Mesenchymal stem cell (in vitro differentiated cells and primary cell): ENCODE measurements at regions not wholly inside any gene's neighbourhood (a gene's known extent, or its start where the extent isn't known, plus 50 kb on each side); places are given as distances from the start of the nearest gene placed in this dataset.

Source experiments
- DNase-seq: peaks from one replicate; pipeline ENCODE4 v3.0.0-alpha.2; 2013
- H2AFZ ChIP-seq: one replicate; pipeline ENCODE4 v1.6.1; 2013; ENCODE audit warnings: low read depth, mild to moderate bottlenecking, control low read depth, inconsistent platforms, low read length, moderate library complexity
- H2AK5ac ChIP-seq: 2 replicates; pipeline ENCODE4 v1.6.1; 2013; ENCODE audit warnings: low read length, moderate library complexity, mild to moderate bottlenecking, inconsistent platforms; ENCODE audit not compliant: severe bottlenecking
- H2BK120ac ChIP-seq: one replicate; pipeline ENCODE4 v1.6.1; 2013; ENCODE audit warnings: low read depth, mild to moderate bottlenecking, inconsistent platforms, low read length, moderate library complexity
- H2BK12ac ChIP-seq, 2 experiments: one replicate each; pipeline ENCODE4 v1.6.1; 2013; ENCODE audit warnings: inconsistent platforms in 2 of 2, low read length in 2 of 2, mild to moderate bottlenecking in 2 of 2, moderate library complexity in 2 of 2, control low read depth in 1 of 2
- H2BK15ac ChIP-seq: one replicate; pipeline ENCODE4 v1.6.1; 2013; ENCODE audit warnings: mild to moderate bottlenecking, low read depth, inconsistent platforms; ENCODE audit not compliant: poor library complexity, severe bottlenecking
- H2BK5ac ChIP-seq: 2 replicates; pipeline ENCODE4 v1.6.1; 2013; ENCODE audit warnings: low read depth, mild to moderate bottlenecking, low read length, control low read depth, inconsistent platforms; ENCODE audit not compliant: poor library complexity, severe bottlenecking
- H3K14ac ChIP-seq, 2 experiments: one replicate each; pipeline ENCODE4 v1.6.1; 2013; ENCODE audit warnings: inconsistent platforms in 2 of 2, low read length in 2 of 2, control low read depth in 1 of 2, mild to moderate bottlenecking in 1 of 2, moderate library complexity in 1 of 2
- H3K18ac ChIP-seq, 2 experiments: one replicate each; pipeline ENCODE4 v1.6.1; 2013; ENCODE audit warnings: inconsistent platforms in 2 of 2, low read length in 2 of 2, control low read depth in 1 of 2, low read depth in 1 of 2, mild to moderate bottlenecking in 1 of 2
- H3K23ac ChIP-seq, 2 experiments: one replicate each; pipeline ENCODE4 v1.6.1; 2013; ENCODE audit warnings: inconsistent platforms in 2 of 2, low read length in 2 of 2, mild to moderate bottlenecking in 2 of 2, moderate library complexity in 2 of 2, control low read depth in 1 of 2
- H3K27ac ChIP-seq: 2 replicates; pipeline ENCODE4 v1.5.1; 2013; ENCODE audit warnings: mild to moderate bottlenecking, moderate library complexity, low read length, control low read depth, inconsistent platforms; ENCODE audit not compliant: poor library complexity, severe bottlenecking
- H3K27me3 ChIP-seq, 2 experiments: 2 replicates each; pipeline versions ENCODE4 v1.6.1 to v1.7.0; 2013; ENCODE audit warnings: low read length in 2 of 2, mild to moderate bottlenecking in 2 of 2, moderate library complexity in 2 of 2, control low read depth in 1 of 2, inconsistent platforms in 1 of 2; ENCODE audit not compliant: control insufficient read depth in 1 of 2, insufficient read depth in 1 of 2
- H3K36me3 ChIP-seq, 2 experiments: 2 replicates each; pipeline versions ENCODE4 v1.6.1 to v1.7.0; 2013; ENCODE audit warnings: low read length in 2 of 2, control low read depth in 1 of 2, inconsistent platforms in 1 of 2, low read depth in 1 of 2, mild to moderate bottlenecking in 1 of 2; ENCODE audit not compliant: insufficient read depth in 2 of 2, control insufficient read depth in 1 of 2
- H3K4ac ChIP-seq, 2 experiments: one replicate each; pipeline ENCODE4 v1.6.1; 2013; ENCODE audit warnings: inconsistent platforms in 2 of 2, low read length in 2 of 2, mild to moderate bottlenecking in 2 of 2, moderate library complexity in 2 of 2, control low read depth in 1 of 2, low read depth in 1 of 2
- H3K4me1 ChIP-seq: 2 replicates; pipeline ENCODE4 v1.6.1; 2013; ENCODE audit warnings: low read depth, low read length, control low read depth; ENCODE audit not compliant: control insufficient read depth, insufficient read depth
- H3K4me2 ChIP-seq: 2 replicates; pipeline ENCODE4 v1.6.1; 2013; ENCODE audit warnings: low read length, mild to moderate bottlenecking, inconsistent platforms; ENCODE audit not compliant: poor library complexity, severe bottlenecking
- H3K4me3 ChIP-seq, 2 experiments: 2 replicates each; pipeline versions ENCODE4 v1.5.1 to v1.7.0; 2013; ENCODE audit warnings: low read length in 2 of 2, mild to moderate bottlenecking in 2 of 2, control low read depth in 1 of 2, low read depth in 1 of 2; ENCODE audit not compliant: insufficient read depth in 1 of 2
- H3K79me1 ChIP-seq: replicated peaks from 2 replicates; pipeline ENCODE4 v1.6.1; 2013; ENCODE audit warnings: mild to moderate bottlenecking, control low read depth, low read length, inconsistent platforms; ENCODE audit not compliant: poor library complexity, severe bottlenecking
- H3K9ac ChIP-seq: 2 replicates; pipeline ENCODE4 v1.7.0; 2013; ENCODE audit warnings: mild to moderate bottlenecking, low read length, moderate library complexity
- H3K9me3 ChIP-seq: 2 replicates; pipeline ENCODE4 v1.7.0; 2013; ENCODE audit warnings: mild to moderate bottlenecking, low read length; ENCODE audit not compliant: control insufficient read depth
- H4K8ac ChIP-seq: one replicate; pipeline ENCODE4 v1.6.1; 2013; ENCODE audit warnings: inconsistent platforms, mild to moderate bottlenecking, low read length, moderate library complexity
- H4K91ac ChIP-seq: one replicate; pipeline ENCODE4 v1.6.1; 2013; ENCODE audit warnings: mild to moderate bottlenecking, low read length, inconsistent platforms
- WGBS: methylation state at CpG from one replicate; pipeline ENCODE4 v1.1.7; 2013; ENCODE audit warnings: mixed read lengths; 5-methylcytosine and 5-hydroxymethylcytosine counted together

- Histone ChIP-seq H2AK5ac (no peak overlapping the region), H2BK12ac (no peak overlapping the region), H3K18ac (no peak overlapping the region), H2BK5ac (no peak overlapping the region), H3K4me2 (no peak overlapping the region), H3K36me3 (peaks cover 0 to 5% of the 10 kb centered on the region in 2 experiments), H2BK15ac (no peak overlapping the region), H3K79me1 (no peaks in the 10 kb centered on the region), H3K27me3 (no peaks in the 10 kb centered on the region), H2AFZ (no peak overlapping the region), H3K9me3 (no peaks in the 10 kb centered on the region), H3K27ac (no peak overlapping the region), H3K4me3 (no peak overlapping the region), H4K8ac (no peak overlapping the region), H3K9ac (no peak overlapping the region), H4K91ac (no peak overlapping the region), H3K14ac (no peak overlapping the region), H2BK120ac (no peak overlapping the region), H3K23ac (no peak overlapping the region), H3K4me1 (peaks cover 5% of the 10 kb centered on the region), H3K4ac (no peak overlapping the region)
- no peak for DNase-seq
Observed at GRCh38 chr2:196266351-196266750, 95.0 kb upstream of the STK17B start.

DNA sequence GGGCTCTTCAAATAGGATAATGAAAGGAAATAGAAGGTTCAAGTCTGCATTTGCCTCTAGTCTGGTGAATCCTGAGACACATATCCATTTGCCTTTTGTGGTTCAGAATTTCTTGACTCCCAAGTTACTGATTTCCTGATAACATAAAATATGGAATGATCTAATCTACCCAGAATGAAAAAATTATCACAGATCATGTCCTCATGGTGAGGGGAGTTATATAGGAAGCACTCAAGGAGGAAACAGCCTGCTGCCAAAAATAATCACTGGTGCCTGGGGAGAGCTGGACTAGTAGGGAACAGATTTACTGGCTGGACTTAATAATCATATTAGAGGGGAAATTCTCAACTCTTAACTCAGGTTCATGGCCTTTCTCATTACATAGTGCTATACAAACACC is 95.5 kb upstream of the STK17B start:
- Histone ChIP-seq H4K8ac (no peak overlapping the region), H2BK120ac (no peak overlapping the region), H3K4me3 (no peak overlapping the region), H2BK12ac (no peak overlapping the region), H3K23ac (no peak overlapping the region), H3K4ac (no peak overlapping the region), H2AK5ac (no peak overlapping the region), H4K91ac (no peak overlapping the region), H3K79me1 (no peaks in the 10 kb centered on the region), H3K18ac (no peak overlapping the region), H3K4me2 (no peak overlapping the region), H3K9ac (no peak overlapping the region), H2BK5ac (no peak overlapping the region), H3K4me1 (peaks cover 5% of the 10 kb centered on the region), H2BK15ac (no peak overlapping the region), H2AFZ (no peak overlapping the region), H3K36me3 (peaks cover 0 to 5% of the 10 kb centered on the region in 2 experiments), H3K27me3 (no peaks in the 10 kb centered on the region), H3K14ac (no peak overlapping the region), H3K9me3 (no peaks in the 10 kb centered on the region), H3K27ac (no peak overlapping the region)
- DNase-seq = peak; percentile 35

DNA sequence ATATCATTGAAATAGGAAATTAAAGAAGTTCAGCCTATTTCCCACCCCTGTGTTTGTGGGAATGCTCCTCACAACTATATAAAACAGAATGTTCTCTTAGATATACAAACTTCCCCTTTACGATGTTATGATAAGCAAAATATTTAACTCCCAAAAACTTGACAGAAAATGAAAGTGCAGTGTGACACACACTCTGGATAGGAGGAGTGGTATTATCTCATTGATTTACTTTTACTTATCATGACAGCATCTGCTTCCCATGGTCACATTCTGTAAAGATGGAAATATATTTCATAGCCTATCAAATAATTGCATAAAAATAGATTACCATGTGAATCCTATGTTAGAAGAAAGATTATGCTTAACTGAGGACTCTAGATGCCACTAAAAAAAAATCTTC is 96.6 kb upstream of the STK17B start:
- Histone ChIP-seq H2BK15ac (no peak overlapping the region), H3K36me3 (peaks cover 0 to 5% of the 10 kb centered on the region in 2 experiments), H3K4me3 (no peak overlapping the region), H3K4me2 (no peak overlapping the region), H2AK5ac (no peak overlapping the region), H4K91ac (no peak overlapping the region), H3K4ac (no peak overlapping the region), H3K4me1 (peaks cover 3% of the 10 kb centered on the region), H2BK120ac (no peak overlapping the region), H3K23ac (no peak overlapping the region), H3K14ac (no peak overlapping the region), H3K9me3 (no peaks in the 10 kb centered on the region), H3K9ac (no peak overlapping the region), H4K8ac (no peak overlapping the region), H2BK5ac (no peak overlapping the region), H2AFZ (no peak overlapping the region), H2BK12ac (no peak overlapping the region), H3K27me3 (no peaks in the 10 kb centered on the region), H3K79me1 (no peaks in the 10 kb centered on the region), H3K18ac (no peak overlapping the region), H3K27ac (no peak overlapping the region)
- WGBS = no CpG with 5 or more reads among the region's 1 CpG
- peak; percentile 74 for DNase-seq

DNA sequence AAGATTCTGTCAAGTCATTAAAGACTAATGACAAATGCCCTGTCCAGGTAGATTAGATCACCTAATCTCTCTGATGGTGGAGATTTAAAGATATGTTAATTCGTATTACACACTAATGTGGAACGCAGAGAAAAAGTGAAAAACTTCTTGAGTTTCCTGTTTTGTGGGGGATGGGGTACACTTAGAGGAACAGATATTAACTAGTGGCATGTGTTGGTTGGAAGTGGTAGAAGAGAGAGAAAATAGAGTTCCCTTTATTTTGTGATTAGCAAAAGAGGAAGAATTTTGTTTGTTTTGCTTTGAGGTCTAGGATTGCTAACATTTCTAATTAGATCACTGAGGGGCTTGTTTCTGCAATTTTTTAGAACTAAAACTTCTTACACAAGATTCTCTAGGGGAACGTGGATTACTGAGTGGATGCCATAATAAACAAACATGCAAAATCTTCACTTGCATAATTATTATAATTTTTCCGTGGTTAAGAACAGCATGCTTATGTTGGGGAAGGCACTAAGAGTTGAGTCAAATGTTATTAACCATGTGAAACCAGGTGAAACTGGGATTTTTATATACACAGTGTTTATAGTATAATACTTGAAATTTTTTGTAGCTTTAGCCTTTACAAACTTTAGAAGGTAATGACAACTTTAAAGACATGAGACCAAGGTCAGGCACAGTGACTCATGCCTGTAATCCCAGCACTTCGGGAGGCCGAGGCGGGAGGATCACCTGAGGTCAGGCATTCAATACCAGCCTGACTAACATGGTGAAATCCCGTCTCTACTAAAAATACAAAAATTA is 97.4 kb upstream of the STK17B start:
- H2BK120ac ChIP-seq = no peak overlapping the region
- DNase-seq = peak; percentile 59
- H3K9me3 ChIP-seq = no peaks in the 10 kb centered on the region
- no peak overlapping the region for H2BK15ac ChIP-seq
- no peak overlapping the region for H3K4me2 ChIP-seq
- peak overlapping the region; percentile 13 for H4K8ac ChIP-seq
- H3K27me3 ChIP-seq = no peaks in the 10 kb centered on the region
- WGBS = 8% methylated on average over 6 of the region's 8 CpGs
- no peak overlapping the region for H3K4me3 ChIP-seq
- H3K4ac ChIP-seq = no peak overlapping the region
- peak overlapping the region in 1 of 2 experiments; percentile 21 for H2BK12ac ChIP-seq
- H2AK5ac ChIP-seq = no peak overlapping the region
- H3K79me1 ChIP-seq = no peaks in the 10 kb centered on the region
- no peak overlapping the region for H3K23ac ChIP-seq
- no peak overlapping the region for H3K9ac ChIP-seq
- no peak overlapping the region for H2AFZ ChIP-seq
- peaks cover 6% of the 10 kb centered on the region for H3K4me1 ChIP-seq
- no peak overlapping the region for H3K14ac ChIP-seq
- no peak overlapping the region for H3K27ac ChIP-seq
- H3K18ac ChIP-seq = peak overlapping the region in 1 of 2 experiments; percentile 11
- H4K91ac ChIP-seq = no peak overlapping the region
- H3K36me3 ChIP-seq = peaks cover 0 to 5% of the 10 kb centered on the region in 2 experiments
- no peak overlapping the region for H2BK5ac ChIP-seq
